ENCODE measurements at regions not wholly inside any gene's neighbourhood (a gene's known extent, or its start where the extent isn't known, plus 50 kb on each side); places are given as distances from the start of the nearest gene placed in this dataset.

DNA sequence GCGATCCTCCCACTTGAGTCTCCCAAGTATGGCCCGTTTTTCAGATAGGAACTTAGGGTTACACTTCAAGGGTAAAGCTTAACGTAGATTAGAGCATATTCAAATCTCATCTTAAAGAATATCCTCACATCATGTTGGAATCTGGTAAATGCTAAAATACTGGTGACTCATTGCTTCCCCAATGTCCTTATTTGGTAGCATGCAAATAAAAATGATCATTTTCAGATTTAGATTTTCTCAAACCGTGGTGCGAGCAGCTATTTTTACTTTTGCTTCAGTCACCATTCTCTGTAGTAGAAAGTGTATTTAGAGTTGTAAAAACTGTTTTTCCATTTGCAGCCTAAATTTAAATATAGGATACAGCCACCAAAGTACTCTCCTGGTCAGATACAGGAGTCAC lies 101.5 kb upstream of the MAML3 start:
- intact Hi-C loops (cut with DNase I, micrococcal nuclease): loop anchor here in 1 of 2 experiments (10.0 kb wide), 1 partner anchor 601 kb away; no protein-coding TSS in a partner anchor
- ChIA-PET CTCF (interaction anchor here (1.2 to 5.0 kb wide), 4 partner anchors 10 to 242 kb away, joined by 4 to 31 read pairs (median 18); no protein-coding TSS in a partner anchor), POLR2A (no interaction called here)
- no peak overlapping the region for H3K4me3 Mint-ChIP-seq
- H3K9me3 Mint-ChIP-seq (ENCODE audit: low read depth): no peaks in the 10 kb centered on the region
- peaks cover 16% of the 10 kb centered on the region for H3K27me3 Mint-ChIP-seq
- DNase-seq: no peak
- no peak for ATAC-seq
- H3K4me1 Mint-ChIP-seq: peaks cover 36% of the 10 kb centered on the region
- H3K27ac Mint-ChIP-seq: no peak overlapping the region
- peaks cover 1% of the 10 kb centered on the region for H3K36me3 Mint-ChIP-seq (ENCODE audit: low read depth)

DNA sequence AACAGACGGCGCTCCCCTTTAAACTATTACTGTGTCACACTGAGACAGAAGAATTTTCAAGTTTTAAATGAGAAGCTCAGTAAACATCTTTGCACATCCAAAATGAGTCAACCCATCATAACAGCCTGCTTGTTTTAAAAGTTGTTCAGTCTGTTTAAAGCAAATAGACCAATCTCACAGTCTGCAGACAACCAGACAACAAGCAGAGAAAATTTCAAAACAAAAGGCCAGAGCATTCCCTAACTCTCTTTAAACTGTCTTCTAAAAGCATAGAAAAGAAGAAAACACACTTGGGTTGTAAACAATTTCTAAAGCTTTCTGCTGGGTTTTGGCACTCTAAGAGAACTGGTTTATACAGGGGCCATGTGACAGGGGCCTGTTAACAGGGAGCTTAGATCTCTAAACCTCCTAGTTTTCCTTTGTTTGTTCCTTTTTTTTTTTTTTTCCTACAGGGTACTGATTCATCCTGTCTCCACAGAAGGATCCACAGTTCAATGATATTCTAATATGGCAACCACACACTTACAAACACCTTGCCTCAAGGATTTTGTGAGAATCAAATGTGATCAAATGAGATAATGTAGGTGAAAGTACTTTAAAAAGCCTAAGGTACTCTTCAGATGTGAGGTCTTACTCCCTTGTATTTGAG lies 100.8 kb upstream of the MAML3 start:
- H3K36me3 Mint-ChIP-seq (ENCODE audit: low read depth): peaks cover 1% of the 10 kb centered on the region
- ChIA-PET POLR2A (interaction anchor here (1.6 kb wide), 1 partner anchor 159 kb away, joined by 4 read pairs; no protein-coding TSS in a partner anchor), CTCF (interaction anchor here (0.7 to 5.0 kb wide), 8 partner anchors 10 to 654 kb away, joined by 3 to 31 read pairs (median 4); no protein-coding TSS in a partner anchor)
- H3K4me1 Mint-ChIP-seq: peaks cover 39% of the 10 kb centered on the region
- intact Hi-C loops (cut with DNase I, micrococcal nuclease): loop anchor here (5.0 to 10.0 kb wide), 3 partner anchors 397 to 697 kb away; partner anchors contain the start of gene SETD7 (in 1 of the 2)
- H3K9me3 Mint-ChIP-seq (ENCODE audit: low read depth): no peaks in the 10 kb centered on the region
- ATAC-seq (no peak), DNase-seq (no peak)
- H3K4me3 Mint-ChIP-seq: no peak overlapping the region
- no peak overlapping the region for H3K27ac Mint-ChIP-seq
- peaks cover 16% of the 10 kb centered on the region for H3K27me3 Mint-ChIP-seq

DNA sequence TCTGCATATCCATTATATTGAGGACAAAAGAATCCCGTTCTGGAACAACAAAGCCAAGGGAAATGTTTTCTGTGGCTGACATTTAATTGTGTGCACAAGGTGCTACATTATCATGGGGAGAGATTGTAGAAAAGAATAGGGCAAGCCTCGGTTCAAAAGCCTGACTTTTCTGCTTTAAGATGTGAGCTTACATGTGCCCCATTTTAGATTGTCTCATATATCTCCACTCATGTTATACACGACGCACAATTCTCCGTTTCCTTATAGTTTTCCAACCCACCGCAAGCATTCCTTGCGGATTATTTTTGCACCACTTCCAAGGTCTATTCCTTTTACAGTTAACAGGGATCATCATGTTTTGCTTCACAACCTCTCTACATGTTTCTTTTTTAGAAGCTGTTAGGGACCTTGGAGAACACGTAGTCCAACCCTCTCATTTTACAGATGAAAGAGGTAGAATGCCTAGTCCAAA lies 99.6 kb upstream of the MAML3 start:
- peak overlapping the region; percentile 71 for H3K27ac Mint-ChIP-seq
- peaks cover 16% of the 10 kb centered on the region for H3K27me3 Mint-ChIP-seq
- ChIA-PET POLR2A (interaction anchor here (1.6 kb wide), 1 partner anchor 157 kb away, joined by 4 read pairs; no protein-coding TSS in a partner anchor), CTCF (interaction anchor here (0.6 to 5.0 kb wide), 21 partner anchors 10 to 597 kb away, joined by 3 to 31 read pairs (median 4); partner anchors contain the start of genes MAML3 and SCOC)
- intact Hi-C loops (cut with DNase I, micrococcal nuclease): loop anchor here (1.0 to 10.0 kb wide), 9 partner anchors 201 to 696 kb away; partner anchors contain the start of gene SETD7 (in 1 of the 2)
- no peaks in the 10 kb centered on the region for H3K9me3 Mint-ChIP-seq (ENCODE audit: low read depth)
- H3K4me1 Mint-ChIP-seq: peaks cover 39% of the 10 kb centered on the region
- no peak for ATAC-seq
- peak overlapping the region; percentile 59 for H3K4me3 Mint-ChIP-seq
- peaks cover 1% of the 10 kb centered on the region for H3K36me3 Mint-ChIP-seq (ENCODE audit: low read depth)
- DNase-seq: no peak

DNA sequence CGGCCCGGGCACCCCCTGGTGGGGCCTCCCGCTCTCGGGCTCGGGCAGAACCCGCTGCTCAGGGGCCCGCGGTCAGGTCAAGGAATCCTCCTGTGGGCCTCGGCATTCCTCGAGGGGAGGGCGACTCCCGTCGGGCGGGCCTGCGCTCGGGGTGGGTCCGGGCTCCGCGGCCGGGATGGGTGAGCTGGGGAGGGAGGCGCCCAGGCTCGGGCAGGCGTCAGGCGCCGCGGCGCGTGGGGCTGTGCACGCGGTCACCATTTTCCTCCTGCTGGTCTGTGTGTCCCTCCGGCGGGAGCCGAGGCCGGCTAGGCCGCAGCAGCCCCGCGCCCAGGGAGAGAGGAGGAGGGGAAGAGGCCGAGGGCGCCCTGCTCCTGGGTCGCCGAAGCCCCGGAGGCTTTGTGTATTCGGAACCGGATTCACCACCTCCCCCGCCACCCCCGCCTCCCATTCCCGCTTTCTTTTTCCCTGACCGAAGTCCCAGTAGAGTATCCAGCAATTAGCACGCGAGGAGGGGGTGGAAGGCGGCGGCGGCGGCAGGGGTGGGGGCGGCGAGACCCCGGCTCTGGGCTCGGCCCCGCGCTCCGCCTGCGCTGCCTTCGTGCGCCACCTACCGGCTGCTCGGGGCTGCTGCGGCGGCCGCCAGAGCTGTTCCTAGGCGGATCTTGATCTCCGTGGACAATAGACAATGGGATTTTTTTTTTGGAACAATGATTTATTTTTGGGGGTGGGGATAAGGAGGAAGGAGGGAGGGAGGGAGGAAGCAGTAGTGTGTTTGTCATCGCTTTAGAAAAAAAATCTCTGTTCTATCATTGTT lies 99.0 kb upstream of the MAML3 start:
- DNase-seq: peak; percentile 75
- H3K36me3 Mint-ChIP-seq (ENCODE audit: low read depth): peaks cover 1% of the 10 kb centered on the region

DNA sequence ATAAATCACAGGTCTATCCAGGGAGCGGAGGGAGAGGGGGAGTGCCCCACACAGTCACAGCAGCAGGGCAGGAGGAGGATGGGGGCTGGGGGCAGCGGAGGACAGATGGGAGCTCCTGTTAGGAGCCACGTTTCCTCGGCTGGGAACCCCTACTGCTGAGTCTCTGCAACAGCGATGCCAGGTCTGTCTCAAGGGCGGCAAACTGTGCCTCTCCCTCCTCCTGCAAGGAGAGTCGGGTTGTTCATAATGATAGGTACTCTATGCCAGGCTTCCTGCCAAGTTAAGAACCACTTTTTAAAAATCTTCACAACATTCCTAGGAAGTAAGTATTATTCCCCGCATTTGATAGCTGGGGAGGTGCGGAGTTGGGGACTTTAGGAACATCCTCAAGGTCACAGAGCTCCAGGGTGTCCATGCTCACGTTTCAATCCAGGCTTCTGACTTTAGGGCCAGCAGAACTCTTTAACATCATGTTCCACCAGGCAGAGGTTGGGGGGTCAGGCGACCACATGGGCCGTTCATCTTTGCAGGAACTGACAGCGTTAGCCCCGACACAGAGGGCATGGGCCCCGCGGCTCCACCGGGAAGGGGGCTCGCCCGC lies 98.3 kb upstream of the MAML3 start:
- intact Hi-C loops (cut with DNase I, micrococcal nuclease): loop anchor here (2.0 to 10.0 kb wide), 5 partner anchors 203 to 695 kb away; partner anchors contain the start of gene SETD7 (in 1 of the 2)
- H3K27ac Mint-ChIP-seq: peak overlapping the region; percentile 74
- no peaks in the 10 kb centered on the region for H3K9me3 Mint-ChIP-seq (ENCODE audit: low read depth)
- peak overlapping the region; percentile 37 for H3K4me3 Mint-ChIP-seq
- ChIA-PET POLR2A (no interaction called here), CTCF (interaction anchor here (0.6 to 5.0 kb wide), 13 partner anchors 8 to 595 kb away, joined by 3 to 26 read pairs (median 4); partner anchors contain the start of gene MAML3)
- peaks cover 1% of the 10 kb centered on the region for H3K36me3 Mint-ChIP-seq (ENCODE audit: low read depth)
- H3K4me1 Mint-ChIP-seq: peaks cover 39% of the 10 kb centered on the region
- ATAC-seq (no peak), DNase-seq (peak; percentile 29)
- peaks cover 15% of the 10 kb centered on the region for H3K27me3 Mint-ChIP-seq

More for the DNA sequence above, 99.0 kb upstream of the MAML3 start:
- Mint-ChIP-seq H3K27ac (peak overlapping the region; percentile 71), H3K4me3 (peak overlapping the region; percentile 59), H3K9me3 (ENCODE audit: low read depth) (no peaks in the 10 kb centered on the region), H3K27me3 (peaks cover 15% of the 10 kb centered on the region), H3K4me1 (peaks cover 39% of the 10 kb centered on the region)
- CTCF ChIA-PET: interaction anchor here (0.6 to 5.0 kb wide), 21 partner anchors 9 to 596 kb away, joined by 3 to 31 read pairs (median 4); partner anchors contain the start of genes MAML3 and SCOC
- POLR2A ChIA-PET: no interaction called here
- ATAC-seq: peak; percentile 57
- intact Hi-C loops (cut with DNase I, micrococcal nuclease): loop anchor here (1.0 to 10.0 kb wide), 9 partner anchors 201 to 696 kb away; partner anchors contain the start of gene SETD7 (in 1 of the 2)

DNA sequence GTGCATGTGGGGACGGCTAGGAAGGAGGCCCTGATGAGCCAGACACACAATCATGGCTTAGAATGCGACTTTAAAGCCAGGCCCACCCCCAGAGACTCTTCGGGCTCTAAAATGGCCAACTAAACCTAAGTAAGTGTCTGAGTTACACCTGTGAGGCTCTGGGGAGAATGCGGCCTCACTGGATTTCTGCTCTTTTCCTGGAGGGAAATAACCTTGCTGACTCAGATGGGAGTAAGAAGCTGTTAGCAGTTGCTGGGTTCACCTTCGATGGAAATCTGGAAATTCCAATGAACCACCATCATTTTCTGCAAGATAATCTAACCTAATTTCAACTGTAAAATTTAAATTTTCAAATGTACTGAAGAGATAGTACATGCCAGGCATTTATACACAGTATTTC lies 97.6 kb upstream of the MAML3 start:
- peaks cover 15% of the 10 kb centered on the region for H3K27me3 Mint-ChIP-seq
- peaks cover 1% of the 10 kb centered on the region for H3K36me3 Mint-ChIP-seq (ENCODE audit: low read depth)
- ChIA-PET CTCF (interaction anchor here (0.6 to 5.0 kb wide), 7 partner anchors 8 to 595 kb away, joined by 3 to 26 read pairs (median 4); partner anchors contain the start of gene MAML3), POLR2A (no interaction called here)
- peak overlapping the region; percentile 37 for H3K4me3 Mint-ChIP-seq
- intact Hi-C loops (cut with DNase I, micrococcal nuclease): loop anchor here (1.0 to 10.0 kb wide), 4 partner anchors 155 to 694 kb away; partner anchors contain the start of gene SETD7 (in 1 of the 2)
- H3K4me1 Mint-ChIP-seq: peaks cover 39% of the 10 kb centered on the region
- no peak for DNase-seq
- ATAC-seq: no peak
- peak overlapping the region; percentile 67 for H3K27ac Mint-ChIP-seq
- no peaks in the 10 kb centered on the region for H3K9me3 Mint-ChIP-seq (ENCODE audit: low read depth)

DNA sequence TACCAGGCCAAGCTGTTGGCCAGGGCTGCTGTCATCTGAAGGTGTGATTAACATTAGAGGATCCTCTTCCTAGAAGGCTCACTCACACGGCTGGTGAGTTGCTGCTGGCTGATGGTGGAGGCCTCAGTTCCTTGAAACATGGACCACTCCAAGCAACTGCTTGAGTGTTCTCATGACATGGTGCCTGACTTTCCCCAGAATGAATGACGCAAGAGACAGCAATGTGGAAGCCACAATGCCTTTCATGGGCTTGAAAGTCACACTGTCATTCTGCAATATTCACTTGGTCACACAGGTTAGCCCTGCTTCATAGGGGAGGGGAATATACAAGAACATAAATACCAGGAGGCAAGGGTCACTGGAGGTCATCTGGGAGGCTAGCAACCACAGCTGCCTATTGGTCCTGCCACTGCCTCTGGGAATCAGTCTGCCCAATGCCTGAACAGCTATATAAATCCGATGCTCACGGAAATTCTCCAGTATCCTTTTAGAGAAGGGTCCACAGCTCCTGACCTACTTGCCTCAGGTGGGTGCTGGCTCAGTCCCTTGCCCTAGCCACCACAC lies 97.1 kb upstream of the MAML3 start:
- DNase-seq (peak; percentile 44), ATAC-seq (peak; percentile 55)
- Mint-ChIP-seq H3K27me3 (peaks cover 15% of the 10 kb centered on the region), H3K9me3 (ENCODE audit: low read depth) (no peaks in the 10 kb centered on the region), H3K36me3 (ENCODE audit: low read depth) (peaks cover 1% of the 10 kb centered on the region), H3K4me1 (peaks cover 34% of the 10 kb centered on the region), H3K27ac (peak overlapping the region; percentile 67), H3K4me3 (no peak overlapping the region)
- ChIA-PET CTCF (interaction anchor here (0.6 to 5.0 kb wide), 3 partner anchors 16 to 517 kb away, joined by 3 to 26 read pairs (median 3); no protein-coding TSS in a partner anchor), POLR2A (no interaction called here)
- intact Hi-C loops (cut with DNase I, micrococcal nuclease): loop anchor here (1.0 to 10.0 kb wide), 5 partner anchors 97 to 694 kb away; partner anchors contain the start of genes MAML3 (in 1 of the 2) and SETD7 (in 1 of the 2)

DNA sequence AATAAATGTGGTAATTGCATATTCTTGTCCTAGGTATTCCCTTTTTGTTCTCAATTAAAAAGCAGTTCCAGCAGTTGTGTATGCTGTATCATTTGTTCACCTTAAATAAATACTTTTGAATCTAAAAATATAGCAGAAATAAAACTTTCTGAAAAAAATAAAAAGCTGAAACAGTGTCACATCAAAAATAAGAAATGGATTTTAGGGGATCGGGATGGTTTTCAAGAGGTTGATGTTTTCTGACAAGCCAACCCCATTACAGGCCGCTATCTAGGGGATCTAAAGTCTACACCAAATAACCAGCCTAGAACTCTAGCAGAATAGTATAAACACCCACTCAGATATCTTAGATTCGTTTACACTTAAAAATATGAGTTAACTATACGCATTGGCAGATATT lies 95.4 kb upstream of the MAML3 start:
- ATAC-seq (no peak), DNase-seq (no peak)
- peaks cover 1% of the 10 kb centered on the region for H3K36me3 Mint-ChIP-seq (ENCODE audit: low read depth)
- H3K4me1 Mint-ChIP-seq: peaks cover 26% of the 10 kb centered on the region
- no peaks in the 10 kb centered on the region for H3K9me3 Mint-ChIP-seq (ENCODE audit: low read depth)
- no peak overlapping the region for H3K4me3 Mint-ChIP-seq
- intact Hi-C loops (cut with DNase I, micrococcal nuclease): loop anchor here in 1 of 2 experiments (1.0 kb wide), 1 partner anchor 95 kb away; the partner anchor contains the start of gene MAML3
- peak overlapping the region; percentile 6 for H3K27ac Mint-ChIP-seq
- ChIA-PET CTCF (interaction anchor here (0.6 to 2.6 kb wide), 5 partner anchors 14 to 236 kb away, joined by 3 to 6 read pairs (median 4); partner anchors contain the start of gene MAML3), POLR2A (no interaction called here)
- H3K27me3 Mint-ChIP-seq: peaks cover 11% of the 10 kb centered on the region

DNA sequence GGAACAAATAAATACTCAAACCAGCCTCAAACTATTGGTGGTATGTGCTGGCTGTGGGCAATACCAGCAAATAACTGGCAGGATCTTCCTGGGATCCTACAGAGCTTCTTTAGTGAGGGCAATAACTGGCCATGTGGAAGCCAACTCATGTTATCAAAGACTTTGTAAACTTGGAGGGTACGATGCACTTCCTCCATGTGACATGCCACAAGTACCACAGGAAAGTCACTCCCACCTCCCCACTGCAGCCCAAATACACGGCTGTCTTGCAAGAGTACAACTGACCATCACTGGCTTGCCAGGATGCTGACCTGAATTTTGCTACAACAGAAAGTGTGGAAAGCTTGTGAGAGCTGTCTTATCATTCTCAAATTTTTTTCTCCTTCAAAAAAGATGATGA lies 93.3 kb upstream of the MAML3 start:
- intact Hi-C loops (cut with DNase I, micrococcal nuclease): no loop called here
- Mint-ChIP-seq H3K27me3 (peaks cover 4% of the 10 kb centered on the region), H3K27ac (no peak overlapping the region), H3K4me3 (no peak overlapping the region), H3K9me3 (ENCODE audit: low read depth) (no peaks in the 10 kb centered on the region), H3K4me1 (peaks cover 32% of the 10 kb centered on the region), H3K36me3 (ENCODE audit: low read depth) (peaks cover 1% of the 10 kb centered on the region)
- CTCF ChIA-PET: interaction anchor here (0.7 to 2.6 kb wide), 3 partner anchors 91 to 541 kb away, joined by 3 to 8 read pairs (median 6); partner anchors contain the start of gene MAML3
- DNase-seq (no peak), ATAC-seq (no peak)
- POLR2A ChIA-PET: no interaction called here

DNA sequence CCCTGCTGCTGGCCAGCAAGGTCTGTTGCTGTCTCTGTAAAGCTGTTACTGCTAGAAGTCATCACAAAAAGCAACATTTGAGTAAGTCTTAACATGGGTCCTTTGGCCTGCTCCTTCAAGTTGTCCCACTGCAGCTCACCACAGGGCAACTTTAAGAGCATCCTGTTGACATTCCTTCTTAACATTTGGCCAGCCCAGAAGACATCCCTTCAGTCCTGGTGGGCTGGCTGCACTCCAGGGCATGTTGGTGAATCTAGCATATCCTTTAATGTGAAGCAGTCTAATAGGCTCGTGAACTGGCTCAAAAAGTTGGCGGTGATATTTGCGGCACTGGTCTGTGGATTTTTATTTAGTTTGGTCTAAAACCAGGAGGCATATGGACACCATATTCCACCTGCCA lies 92.2 kb upstream of the MAML3 start:
- CTCF ChIA-PET: no interaction called here
- intact Hi-C loops (cut with DNase I, micrococcal nuclease): no loop called here
- H3K4me1 Mint-ChIP-seq: peaks cover 25% of the 10 kb centered on the region
- H3K9me3 Mint-ChIP-seq (ENCODE audit: low read depth): no peaks in the 10 kb centered on the region
- ATAC-seq: no peak
- H3K36me3 Mint-ChIP-seq (ENCODE audit: low read depth): no peaks in the 10 kb centered on the region
- POLR2A ChIA-PET: no interaction called here
- H3K27me3 Mint-ChIP-seq: no peaks in the 10 kb centered on the region
- H3K27ac Mint-ChIP-seq: no peak overlapping the region
- no peak overlapping the region for H3K4me3 Mint-ChIP-seq
- DNase-seq: no peak
